GM20000 (cell line): ENCODE measurements at regions not wholly inside any gene's neighbourhood (a gene's known extent, or its start where the extent isn't known, plus 50 kb on each side); places are given as distances from the start of the nearest gene placed in this dataset.
"Not testable (repeated sequence)": the region's sequence is repeated elsewhere in the genome, so short reads cannot be mapped to it uniquely, and the experiment has no call there.

Experiments used
- DNase-seq: peaks from one replicate; pipeline ENCODE4 v3.0.0; 2012; ENCODE audit warnings: low spot score
- CTCF ChIP-seq: IDR thresholded peaks from 2 replicates; pipeline ENCODE4 v1.5.1; 2012; ENCODE audit warnings: mild to moderate bottlenecking, control low read depth; ENCODE audit errors: extremely low read depth, missing control alignments

GRCh38 chr1:229857585-229857984, 209.5 kb upstream of the GALNT2 start:
- DNase-seq: no peak

GRCh38 chr1:229859026-229859425, 208.0 kb upstream of the GALNT2 start:
- no peak for DNase-seq

More at GRCh38 chr1:229857585-229857984, 209.5 kb upstream of the GALNT2 start:
- TF ChIP-seq CTCF: no peak

GRCh38 chr1:229860926-229861325, 206.1 kb upstream of the GALNT2 start:
- DNase-seq: no peak
- no peak for TF ChIP-seq CTCF

More at GRCh38 chr1:229859026-229859425, 208.0 kb upstream of the GALNT2 start:
- TF ChIP-seq CTCF: no peak

- no peak for TF ChIP-seq CTCF
- DNase-seq: no peak
Observed at GRCh38 chr1:229862017-229862774, 204.8 kb upstream of the GALNT2 start.

- DNase-seq: no peak
- no peak for TF ChIP-seq CTCF
Observed at GRCh38 chr1:229863651-229864545, 203.1 kb upstream of the GALNT2 start.

GRCh38 chr1:229864686-229865230, 202.3 kb upstream of the GALNT2 start:
- no peak for DNase-seq
- no peak for TF ChIP-seq CTCF

- DNase-seq: not testable (repeated sequence)
Observed at GRCh38 chr1:229865321-229865720, 201.7 kb upstream of the GALNT2 start.
